ENCODE measurements at regions not wholly inside any gene's neighbourhood (a gene's known extent, or its start where the extent isn't known, plus 50 kb on each side); places are given as distances from the start of the nearest gene placed in this dataset.

DNA sequence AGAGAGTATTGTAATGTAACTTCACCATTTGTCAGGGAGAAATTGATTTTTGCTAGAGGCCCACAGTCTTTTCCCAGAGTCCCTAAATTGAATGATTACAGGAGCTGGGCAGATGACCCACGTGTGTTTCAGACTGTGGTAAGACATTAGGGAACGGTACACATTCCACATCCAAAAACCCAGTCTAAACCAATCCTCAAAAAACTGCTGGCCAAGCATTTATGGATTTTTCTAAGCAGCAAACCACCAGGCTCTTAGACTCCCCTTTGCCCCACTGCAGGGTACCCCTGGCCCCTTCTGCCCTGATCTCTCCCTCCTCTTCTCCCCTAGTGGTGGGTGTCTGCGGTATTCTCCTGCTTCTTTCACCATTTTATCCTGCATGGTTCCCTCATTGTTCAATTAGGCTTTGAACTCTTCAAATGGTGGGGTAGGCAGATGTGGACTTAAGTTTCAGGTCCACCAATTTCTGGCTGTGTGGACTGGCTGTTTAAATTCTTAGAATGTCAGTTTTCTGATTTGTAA, 135.5 kb upstream of the SORCS3 start:
- no peak for DNase-seq

DNA sequence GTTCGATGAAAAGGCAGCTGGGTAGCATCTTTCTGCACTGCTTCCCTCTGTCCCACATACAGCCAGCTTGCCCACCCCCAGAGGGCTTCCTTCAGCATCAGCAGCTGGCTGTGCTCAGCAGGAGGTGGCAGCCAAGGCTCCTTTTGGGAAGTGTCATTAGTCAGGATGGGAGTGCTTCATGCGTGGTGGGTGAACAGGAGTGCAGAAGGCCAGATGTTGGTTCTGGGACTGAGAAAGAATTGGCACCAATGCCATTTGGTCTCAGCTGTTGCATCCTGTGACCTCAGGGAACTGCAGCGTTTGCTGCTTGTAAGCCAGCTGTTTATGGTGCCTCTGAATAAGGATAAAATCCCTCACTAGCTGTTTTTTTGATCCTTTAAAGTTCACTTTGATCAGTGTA, 131.1 kb upstream of the SORCS3 start:
- DNase-seq, result no peak

DNA sequence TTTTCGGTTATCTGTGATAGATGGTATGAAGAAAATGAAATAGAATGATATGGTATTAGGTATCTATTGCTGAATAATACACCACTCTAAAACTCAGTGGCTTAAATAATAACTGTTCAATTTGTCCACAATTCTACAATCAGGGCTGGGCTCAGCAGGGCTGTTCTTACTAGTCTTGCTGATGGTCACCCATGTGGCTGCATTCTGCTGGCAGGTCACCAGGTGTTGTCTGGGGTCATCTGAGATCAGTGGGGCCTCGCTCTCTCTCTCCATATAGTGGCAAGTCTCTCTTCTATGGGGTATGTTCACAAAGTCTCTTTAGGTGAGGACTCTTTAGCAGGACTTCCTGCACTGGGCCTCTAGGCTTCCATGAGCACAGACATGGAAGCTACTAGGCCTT, 130.4 kb upstream of the SORCS3 start:
- no peak for DNase-seq

DNA sequence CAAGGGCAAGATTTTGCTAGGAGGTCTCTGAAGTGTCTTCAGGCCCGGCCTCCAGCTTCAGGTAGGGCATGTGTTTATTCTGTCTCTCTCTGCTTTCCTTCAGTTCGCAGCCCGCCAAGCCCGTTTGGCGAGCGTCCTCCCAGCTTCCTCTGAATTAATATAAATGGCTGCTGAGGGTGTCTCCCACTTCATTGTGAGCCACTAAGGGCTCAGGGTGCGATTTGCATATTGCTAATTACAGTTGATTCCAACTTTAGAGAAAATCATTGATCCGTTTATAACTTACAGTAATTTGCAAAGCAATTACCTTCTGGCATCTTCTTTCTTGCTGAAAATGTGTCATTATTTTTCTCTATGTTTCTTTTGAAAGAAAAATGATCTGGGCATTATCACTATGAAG, 128.3 kb upstream of the SORCS3 start:
- DNase-seq, result no peak

DNA sequence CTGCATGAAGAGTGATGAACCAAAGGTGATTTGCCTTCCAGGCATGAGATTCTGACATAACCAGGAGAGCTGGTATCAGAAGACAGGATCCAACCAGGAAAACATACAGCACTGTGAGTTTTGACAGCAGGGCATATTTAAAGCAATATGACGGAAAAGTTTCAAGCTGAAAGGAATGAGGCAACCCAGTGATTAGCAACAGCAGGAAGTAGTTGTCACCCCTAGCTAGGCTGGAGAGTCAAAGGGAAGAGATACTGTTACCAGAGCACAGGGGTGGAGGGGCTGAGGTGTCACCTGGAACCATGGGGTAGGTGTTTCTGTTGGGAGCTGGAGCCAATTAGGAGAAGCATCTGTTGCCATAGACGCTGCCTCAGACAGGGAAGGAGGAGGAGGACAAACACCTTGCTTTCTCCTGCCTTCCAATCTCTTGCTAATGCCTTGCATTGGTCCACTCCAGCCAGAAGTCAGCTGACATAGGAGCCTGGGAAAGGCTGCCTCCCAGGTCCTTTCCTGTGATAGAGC, 125.4 kb upstream of the SORCS3 start:
- DNase-seq, result no peak

DNA sequence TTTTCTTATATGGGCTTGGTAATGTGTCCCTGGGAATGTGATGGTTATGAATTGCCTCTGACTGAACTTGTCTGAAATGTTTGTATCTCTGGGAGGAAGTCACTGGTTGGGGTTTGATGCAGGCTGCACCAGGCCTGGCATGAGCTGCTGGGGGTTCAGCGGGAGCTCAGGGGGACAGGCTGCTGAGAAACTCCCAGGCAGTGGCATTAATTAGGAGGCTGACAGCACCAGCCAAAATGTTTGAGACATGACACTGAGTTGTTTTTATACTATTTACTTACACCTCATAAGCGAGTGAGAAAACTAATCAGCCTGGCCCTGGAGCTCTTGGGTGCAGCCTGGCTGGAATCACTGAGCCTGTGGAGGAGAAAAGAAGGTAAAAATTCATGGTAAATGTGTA, 124.1 kb upstream of the SORCS3 start:
- DNase-seq, result no peak

DNA sequence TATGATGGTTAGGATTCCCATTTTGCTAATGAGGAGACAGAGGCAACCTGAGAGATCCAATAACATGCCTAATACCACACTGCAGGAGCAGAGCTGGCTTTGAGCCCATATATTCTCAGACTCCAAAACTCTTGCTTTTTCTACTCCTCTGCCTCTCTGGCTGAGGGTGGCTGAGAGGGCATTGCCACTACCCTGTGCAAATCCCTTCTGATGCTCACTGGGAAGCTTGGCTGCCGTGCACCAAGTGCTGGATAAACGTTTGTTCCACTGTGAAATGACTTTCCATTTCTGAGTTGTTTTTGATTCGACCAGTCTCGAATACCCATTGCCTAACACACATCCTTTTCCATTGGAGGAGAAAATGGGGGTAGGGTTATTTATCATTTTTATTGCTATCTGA, 123.1 kb upstream of the SORCS3 start:
- no peak for DNase-seq

DNA sequence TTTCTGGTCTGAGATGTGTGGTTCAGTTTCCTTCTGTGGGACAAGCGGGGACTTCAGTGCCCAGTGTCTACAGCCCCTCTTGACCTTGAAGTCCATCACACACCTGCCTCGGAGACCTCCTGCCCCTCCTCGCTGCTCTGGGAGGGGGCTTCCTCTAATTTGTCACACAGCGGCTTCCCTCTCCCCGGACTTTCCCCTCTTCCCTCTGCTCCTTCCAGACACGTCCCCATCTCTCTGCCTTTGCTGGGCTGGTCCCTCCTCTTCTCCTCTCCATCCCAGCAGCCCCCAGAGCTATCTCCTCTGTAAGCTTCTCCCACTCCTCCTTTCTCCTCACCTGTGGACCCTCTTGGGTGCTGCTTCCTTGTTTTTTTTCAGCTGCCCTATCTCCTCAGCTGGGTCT, 122.2 kb upstream of the SORCS3 start:
- DNase-seq, result no peak

DNA sequence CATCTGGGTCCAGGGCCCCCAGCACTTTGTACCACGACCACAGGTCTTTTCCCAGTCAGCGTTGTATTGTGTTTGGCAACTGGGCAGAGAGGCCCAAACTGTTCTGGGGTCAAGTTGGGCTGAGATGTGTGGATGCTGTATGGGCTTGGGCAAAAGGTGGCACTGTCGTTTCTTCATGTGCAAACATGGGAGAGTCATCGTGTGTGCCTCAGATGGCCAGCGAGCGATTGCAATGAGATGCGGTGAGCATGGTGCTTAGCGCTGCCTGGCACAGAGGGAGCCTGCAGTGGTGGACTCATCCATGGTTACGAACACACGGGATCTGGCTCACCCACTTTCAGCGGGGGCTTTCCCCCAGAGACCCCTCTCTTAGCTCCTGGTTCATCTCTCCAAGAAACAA, 120.4 kb upstream of the SORCS3 start:
- no peak for DNase-seq

DNA sequence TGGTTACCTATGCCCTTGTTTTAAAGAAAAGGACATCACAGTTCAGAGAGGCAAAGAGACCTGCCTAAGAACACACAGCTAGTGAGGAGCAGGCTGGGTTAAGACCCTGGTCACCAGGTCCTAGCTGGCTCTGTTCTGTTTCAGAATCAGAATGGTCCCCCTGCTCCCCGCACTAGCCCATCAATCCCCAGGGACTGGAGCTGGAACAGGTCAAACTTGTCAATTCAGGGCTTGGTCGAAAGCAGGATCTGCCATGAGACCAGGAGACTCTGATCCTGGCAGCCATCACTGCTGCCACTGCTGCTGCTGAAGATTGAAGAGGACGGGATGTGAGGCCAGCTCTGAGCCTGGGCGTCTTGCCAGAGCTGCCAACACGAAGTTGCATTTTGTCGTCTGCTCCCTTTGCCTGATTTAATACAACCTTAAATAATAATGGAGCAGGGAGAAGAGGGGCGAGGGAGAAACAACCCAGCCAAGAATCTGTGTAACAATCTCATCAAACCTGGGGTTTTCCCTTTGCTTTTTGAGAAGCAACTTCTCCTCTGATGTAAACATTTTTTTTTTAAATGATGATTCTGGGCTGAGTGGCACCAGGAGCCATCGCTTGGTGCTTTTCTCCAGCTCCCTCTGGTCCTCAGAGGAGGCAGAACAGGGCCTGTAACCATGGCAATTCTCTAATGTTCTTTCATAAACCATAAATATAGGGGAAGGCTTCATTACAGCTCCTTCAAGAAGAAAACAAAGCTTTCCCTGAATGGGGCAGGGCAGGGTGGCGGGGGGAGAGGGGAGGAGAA, 119.0 kb upstream of the SORCS3 start:
- no peak for DNase-seq

DNA sequence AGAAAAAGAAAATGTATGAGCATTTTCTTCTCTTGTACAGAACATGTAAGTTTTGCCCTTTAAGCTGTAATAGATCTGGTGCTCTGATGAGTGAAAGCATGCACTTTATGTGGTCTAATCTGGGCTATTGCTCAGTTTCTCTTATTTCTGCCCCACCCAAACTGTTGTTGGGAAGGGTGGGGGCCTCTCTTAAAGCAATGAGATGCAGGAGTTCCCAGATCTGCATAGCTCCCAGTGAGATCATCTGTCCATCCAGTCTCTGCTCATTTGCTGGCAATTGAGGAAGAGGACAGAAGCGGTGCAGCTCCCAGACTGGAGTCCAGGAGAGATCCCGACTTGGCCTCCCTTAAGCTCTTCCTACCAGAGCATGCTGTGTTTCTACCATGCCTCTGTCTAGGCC, 114.9 kb upstream of the SORCS3 start:
- no peak for DNase-seq

DNA sequence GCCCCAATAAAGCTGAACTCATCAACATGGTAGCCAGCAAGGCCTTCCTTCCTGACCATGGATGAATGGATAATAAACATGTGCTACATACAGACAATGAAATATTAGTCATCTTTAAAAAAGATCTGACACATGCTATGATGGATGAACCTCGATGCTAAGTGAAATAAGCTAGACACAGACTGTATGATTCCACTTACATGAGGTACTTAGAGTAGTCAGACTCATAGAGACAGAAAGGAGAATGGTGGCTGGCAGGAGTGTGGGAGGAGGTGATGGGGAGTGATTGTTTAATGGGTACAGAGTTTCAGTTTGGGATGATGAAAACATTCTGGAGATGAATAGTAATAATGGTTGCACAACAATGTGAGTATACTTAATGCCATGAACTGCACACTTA, 114.1 kb upstream of the SORCS3 start:
- no peak for DNase-seq

DNA sequence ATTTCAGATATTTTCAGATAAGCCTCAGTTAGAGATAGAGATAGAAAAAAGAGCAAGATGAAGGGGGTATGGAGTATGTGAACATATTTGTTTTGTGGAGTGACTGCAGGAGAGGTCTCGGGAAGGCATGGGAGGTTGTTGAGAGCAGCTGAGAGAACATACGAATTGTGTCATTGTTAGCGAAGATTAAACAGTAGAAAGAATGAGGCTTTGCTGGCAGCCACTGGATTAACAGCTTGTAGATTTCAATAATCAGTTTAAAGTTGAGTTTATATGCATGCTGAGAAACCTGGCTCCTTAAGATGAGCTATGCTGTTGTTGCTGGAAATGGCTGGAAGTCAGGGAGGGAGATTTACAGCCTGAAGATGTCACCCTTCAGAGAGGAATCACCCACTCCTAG, 100.9 kb upstream of the SORCS3 start:
- DNase-seq, result no peak

DNA sequence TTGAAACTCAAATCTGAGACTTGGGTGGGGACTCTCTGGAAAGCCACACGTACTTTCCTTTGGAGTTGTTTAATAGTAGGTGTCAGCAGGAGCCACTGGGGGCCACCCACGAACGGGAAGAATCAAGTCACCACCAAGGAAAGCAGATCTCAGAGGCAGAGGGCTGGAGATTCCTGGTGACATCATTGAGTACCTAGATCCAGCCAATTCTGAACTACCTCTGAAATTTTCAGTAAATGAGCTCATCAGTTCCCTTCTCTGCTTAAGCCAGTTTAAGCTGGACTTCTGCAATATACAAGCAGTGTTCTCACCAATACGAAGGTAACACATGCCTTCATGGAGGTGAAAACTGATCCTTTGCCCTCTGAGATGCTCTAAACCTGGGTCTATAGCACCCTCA, 99.3 kb upstream of the SORCS3 start:
- DNase-seq, result no peak

DNA sequence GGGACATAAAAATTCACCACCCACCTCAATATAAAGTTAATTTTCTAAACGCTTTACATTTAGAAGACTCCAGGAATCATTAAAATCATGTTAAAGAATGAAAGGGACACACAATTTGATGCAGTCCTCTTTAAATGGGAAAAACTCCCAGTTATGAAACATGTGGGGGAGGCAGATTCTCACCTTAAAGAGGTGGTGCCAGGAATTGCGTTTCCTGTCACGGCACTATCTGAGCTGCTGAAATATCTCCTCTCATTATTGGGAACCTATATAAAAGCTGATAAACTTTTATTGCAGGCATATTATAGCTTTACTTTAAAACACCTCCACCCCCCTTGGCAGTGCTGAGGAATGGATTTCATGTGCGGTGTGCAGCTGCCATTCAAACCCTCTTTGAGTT, 94.8 kb upstream of the SORCS3 start:
- no peak for DNase-seq

DNA sequence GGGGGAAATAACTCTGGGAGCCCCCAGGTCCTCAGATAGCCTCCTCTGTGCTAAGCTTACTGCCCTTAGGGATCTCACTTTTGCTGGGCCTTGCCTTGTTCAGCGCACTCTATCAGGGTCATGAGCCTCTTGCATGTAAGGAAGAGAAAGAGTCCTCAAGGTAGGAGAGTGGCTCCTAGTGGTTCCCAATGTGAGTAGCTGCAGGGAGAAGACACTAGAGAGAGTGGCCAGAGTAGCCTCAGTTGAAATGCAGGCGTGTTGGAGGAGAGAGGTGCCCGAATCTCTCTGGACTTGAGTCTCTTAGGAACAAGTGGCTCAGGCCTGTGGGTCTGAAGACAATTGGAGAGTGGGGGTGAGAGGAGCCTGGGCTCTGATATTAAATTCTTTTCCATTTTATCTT, 94.3 kb upstream of the SORCS3 start:
- no peak for DNase-seq

DNA sequence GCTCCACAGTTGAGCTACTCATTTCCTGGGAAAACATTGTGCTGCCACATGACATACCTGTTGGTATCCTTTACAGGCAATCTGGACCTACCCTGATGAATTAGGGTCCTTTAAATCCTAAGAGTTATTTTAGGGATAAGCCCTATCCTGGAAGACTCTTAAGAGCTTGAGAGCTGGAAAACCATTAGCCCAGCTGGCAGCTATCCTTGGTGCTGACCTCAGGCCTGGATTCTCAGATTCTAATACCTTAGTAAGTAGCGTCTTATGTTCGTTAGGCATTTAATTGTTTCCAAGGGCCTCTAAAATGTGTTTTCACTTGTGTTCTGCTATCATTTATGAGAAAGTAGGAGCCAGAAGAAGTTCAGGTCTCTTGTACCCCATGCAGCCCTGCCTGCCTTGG, 93.0 kb upstream of the SORCS3 start:
- no peak for DNase-seq

DNA sequence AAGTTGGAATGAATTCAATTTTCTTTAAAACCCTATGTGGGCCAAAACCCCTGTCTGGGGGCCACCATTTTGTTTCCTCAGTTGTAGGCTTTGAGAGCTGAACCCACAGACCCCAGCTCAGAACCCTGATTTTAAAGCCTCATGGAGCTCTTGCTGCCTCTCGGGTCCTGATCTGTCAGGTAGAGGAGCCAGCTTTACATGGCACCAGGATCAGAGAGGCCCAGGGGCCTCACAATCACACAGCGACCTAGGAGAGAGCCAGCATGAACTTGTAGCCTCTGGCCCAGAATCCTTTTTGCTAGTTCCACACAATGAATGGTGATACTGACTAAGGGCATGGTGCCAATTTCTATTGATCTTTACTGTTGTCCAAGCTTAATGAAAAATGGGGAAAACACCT, 84.3 kb upstream of the SORCS3 start:
- no peak for DNase-seq

DNA sequence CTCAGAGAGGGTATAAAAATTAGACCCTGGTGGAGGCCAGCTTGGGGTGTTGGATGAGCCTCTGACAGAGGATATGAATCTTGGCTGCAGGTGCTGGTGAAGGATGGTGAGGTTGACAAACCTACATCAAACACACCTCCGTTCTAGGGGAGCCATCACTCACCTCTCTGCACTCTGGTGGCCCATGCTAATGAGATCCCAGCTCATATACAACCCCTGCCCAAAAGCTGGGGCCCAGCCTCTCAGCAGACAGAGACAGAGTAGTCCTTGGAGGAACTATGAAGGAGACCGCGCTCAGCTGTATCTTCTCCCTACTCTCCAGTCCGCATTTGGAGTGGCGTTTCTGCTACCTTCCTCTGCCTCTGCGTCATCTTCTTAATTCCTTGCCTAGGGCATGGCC, 83.1 kb upstream of the SORCS3 start:
- no peak for DNase-seq

DNA sequence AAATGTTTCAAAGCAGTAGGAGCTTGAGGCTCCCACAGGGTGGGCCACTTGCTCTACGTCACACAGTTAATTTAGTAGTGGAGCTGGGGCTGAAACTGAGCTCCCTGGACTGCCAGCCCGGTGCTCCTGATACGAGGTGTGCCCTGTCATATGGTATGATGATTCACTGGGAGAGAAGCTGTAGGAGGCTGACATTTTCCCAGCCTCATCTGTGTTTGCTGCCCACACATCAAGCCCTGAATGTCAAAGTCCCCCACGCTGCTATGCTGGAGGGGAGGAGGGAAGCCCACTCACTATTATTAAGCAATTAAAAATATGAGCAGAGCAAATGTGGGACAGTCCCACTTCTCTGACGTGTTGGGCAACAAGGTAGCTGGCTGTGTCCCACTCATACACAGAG, 81.2 kb upstream of the SORCS3 start:
- DNase-seq, result no peak

DNA sequence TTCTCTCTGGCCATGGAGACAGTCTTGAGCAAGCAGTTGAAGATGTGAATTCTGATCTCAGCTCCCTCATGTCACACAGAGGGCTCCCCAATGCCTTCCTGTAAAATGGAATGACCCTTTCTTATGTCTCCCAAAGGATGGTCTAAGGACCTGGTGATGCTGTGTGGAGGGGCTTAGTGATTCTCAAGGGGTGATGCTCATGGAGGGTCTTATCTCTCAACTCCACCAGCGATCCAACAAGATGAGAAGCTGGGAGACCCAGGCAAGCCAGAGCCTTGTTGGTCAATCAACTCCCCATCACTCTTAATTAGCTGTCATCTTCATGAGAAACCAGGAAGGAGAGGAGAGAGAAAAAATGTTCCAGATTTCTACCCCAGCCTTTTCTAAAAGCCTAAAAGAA, 78.0 kb upstream of the SORCS3 start:
- no peak for DNase-seq

DNA sequence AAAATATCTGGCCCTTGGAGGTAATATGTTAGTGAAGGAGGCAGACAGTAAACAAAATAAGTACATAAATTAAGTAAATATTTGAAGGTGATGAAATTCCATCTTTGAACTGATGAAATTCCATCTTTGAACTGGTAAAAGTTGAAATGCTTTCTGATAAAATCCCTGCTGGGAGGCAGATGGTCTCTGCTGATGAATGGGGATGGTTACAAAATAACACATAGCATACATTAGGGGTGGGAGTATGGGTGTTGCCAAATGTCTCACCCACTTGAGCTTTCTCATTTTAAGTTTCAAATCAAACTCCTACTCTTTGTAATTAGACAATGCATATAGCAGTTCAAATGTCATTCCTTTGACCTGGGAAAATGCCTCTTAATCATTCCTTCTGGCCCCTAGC, 77.5 kb upstream of the SORCS3 start:
- no peak for DNase-seq

DNA sequence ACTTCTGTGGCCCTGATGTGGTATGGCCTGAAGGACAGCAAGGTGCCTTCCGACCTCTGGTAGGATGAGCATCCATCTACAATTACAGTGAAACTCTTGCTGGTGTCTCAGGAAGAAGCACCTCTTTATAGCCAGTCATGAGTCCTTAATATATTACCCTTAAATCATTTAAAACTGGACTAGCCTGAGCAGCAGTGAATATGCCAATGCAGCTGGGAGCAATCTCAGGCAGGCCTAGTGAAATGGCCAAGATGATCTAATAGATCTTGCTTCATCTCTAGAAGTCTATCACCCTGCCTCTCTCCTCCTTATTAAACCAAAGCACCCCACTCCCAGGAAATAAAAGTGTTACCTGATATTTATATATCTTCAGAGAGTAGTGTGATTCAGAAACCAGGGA, 66.7 kb upstream of the SORCS3 start:
- DNase-seq, result no peak

DNA sequence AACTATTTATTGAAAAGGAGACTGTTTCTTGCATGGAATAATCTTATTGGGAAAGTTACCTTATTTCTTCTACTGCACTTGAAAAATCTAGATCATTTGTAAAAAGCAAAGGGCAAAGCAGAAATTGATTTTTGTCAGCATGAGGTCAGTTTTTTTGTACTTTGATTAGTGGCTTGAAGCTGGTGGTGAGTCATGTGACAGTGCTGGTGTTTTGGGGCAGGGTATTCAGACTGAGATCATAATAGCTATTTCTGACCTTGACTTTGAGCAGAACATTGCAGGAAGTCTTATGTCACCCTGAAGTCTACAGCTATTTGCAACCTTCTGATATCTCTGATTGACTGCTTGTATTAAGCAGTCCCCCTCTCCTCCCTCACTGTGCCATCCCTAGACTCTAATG, 66.3 kb upstream of the SORCS3 start:
- no peak for DNase-seq

DNA sequence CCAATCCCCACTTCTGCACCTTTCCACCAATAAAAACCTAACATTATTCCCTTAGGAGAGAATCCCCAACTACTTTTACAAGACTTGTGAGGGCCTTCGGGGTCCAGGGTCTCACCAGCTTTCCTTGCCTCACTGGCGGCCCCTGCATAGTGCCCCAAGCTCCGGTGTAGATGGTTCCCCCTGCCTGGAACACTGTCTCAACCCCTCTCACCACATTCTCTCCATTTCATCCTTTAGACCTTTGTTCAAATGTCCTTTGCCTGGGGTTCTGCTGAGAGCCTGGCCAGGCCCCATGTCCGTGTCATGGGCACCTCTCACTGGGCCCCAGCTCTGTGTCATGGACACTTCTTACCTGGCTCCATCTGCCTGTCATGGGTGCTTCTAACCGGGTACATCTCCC, 64.5 kb upstream of the SORCS3 start:
- no peak for DNase-seq

All from RPMI8226 (cell line).